Epithelial cell of proximal tubule (primary cell): ENCODE measurements at regions not wholly inside any gene's neighbourhood (a gene's known extent, or its start where the extent isn't known, plus 50 kb on each side); places are given as distances from the start of the nearest gene placed in this dataset.

Source experiments
- DNase-seq: peaks from one replicate; pipeline ENCODE4 v3.0.0-alpha.2; 2011; ENCODE audit warnings: low read depth
- H3K4me3 ChIP-seq: 2 replicates; pipeline ENCODE4 v1.5.1; 2011; ENCODE audit warnings: low read depth, mild to moderate bottlenecking, low read length
- CTCF ChIP-seq: conservative IDR thresholded peaks from 2 replicates; pipeline ENCODE4 v1.5.1; 2012; ENCODE audit warnings: low read depth, mild to moderate bottlenecking, low read length

GRCh38 chr11:90895850-90896249, 673.0 kb upstream of the CHORDC1 start:
- no peak for DNase-seq
- no peak overlapping the region for H3K4me3 ChIP-seq
- no peak for TF ChIP-seq CTCF

GRCh38 chr11:90890347-90890746, 667.5 kb upstream of the CHORDC1 start:
- DNase-seq: no peak

GRCh38 chr11:90884181-90884580, 661.3 kb upstream of the CHORDC1 start:
- TF ChIP-seq CTCF: no peak
- no peak for DNase-seq
- H3K4me3 ChIP-seq: no peak overlapping the region

More at GRCh38 chr11:90890347-90890746, 667.5 kb upstream of the CHORDC1 start:
- no peak overlapping the region for H3K4me3 ChIP-seq
- TF ChIP-seq CTCF: no peak

GRCh38 chr11:90874986-90875385, 652.1 kb upstream of the CHORDC1 start:
- no peak overlapping the region for H3K4me3 ChIP-seq
- no peak for DNase-seq
- TF ChIP-seq CTCF: no peak

GRCh38 chr11:90874281-90874680, 651.4 kb upstream of the CHORDC1 start:
- no peak for DNase-seq
- H3K4me3 ChIP-seq: no peak overlapping the region
- no peak for TF ChIP-seq CTCF

GRCh38 chr11:90867416-90867815, 644.6 kb upstream of the CHORDC1 start:
- H3K4me3 ChIP-seq: no peak overlapping the region
- no peak for TF ChIP-seq CTCF
- DNase-seq: no peak

- DNase-seq: no peak
- TF ChIP-seq CTCF: no peak
- H3K4me3 ChIP-seq: no peak overlapping the region
These were observed 633.9 kb upstream of the CHORDC1 start for GRCh38 chr11:90856790-90857189.
